ENCODE measurements at regions not wholly inside any gene's neighbourhood (a gene's known extent, or its start where the extent isn't known, plus 50 kb on each side); places are given as distances from the start of the nearest gene placed in this dataset.
A peak's percentile ranks its signal among the peaks of the same experiment; 100 is the strongest.
"Not testable (repeated sequence)": the region's sequence is repeated elsewhere in the genome, so short reads cannot be mapped to it uniquely, and the experiment has no call there.

- DNase-seq (ENCODE audit: low read depth in 2 of 3, low spot score in 1 of 3): no peak
Measured at GRCh38 chr10:43843321-43844101, 194.8 kb upstream of the ZNF32 start.

GRCh38 chr10:43842496-43842895 lies 193.8 kb upstream of the ZNF32 start:
- DNase-seq (ENCODE audit: low read depth in 2 of 3, low spot score in 1 of 3): no peak

GRCh38 chr10:43842072-43842471 lies 193.4 kb upstream of the ZNF32 start:
- DNase-seq (ENCODE audit: low read depth in 2 of 3, low spot score in 1 of 3): no peak

DNA sequence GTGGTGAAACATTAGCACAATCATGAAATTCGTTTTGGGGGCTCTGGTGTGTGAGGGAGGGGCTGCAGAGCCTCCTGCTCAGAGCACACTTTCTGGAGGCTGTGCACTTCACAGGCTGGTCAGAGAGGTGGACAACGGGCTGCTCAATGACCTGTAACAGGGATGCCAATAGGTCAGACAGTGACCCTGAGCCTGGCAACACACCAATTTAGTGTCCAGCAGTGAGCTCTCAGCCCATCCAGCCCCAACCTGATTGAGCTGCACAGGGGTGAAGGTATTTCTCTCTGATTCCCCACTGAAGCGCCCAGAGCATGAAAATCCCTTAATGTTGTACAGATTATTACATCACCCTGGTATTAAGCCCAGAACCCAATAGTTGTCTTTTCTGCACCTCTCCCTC lies 191.3 kb upstream of the ZNF32 start:
- DNase-seq (ENCODE audit: low read depth in 2 of 3, low spot score in 1 of 3): no peak

- DNase-seq (ENCODE audit: low read depth in 2 of 3, low spot score in 1 of 3): not testable (repeated sequence)
Measured at GRCh38 chr10:43834751-43835150, 186.1 kb upstream of the ZNF32 start.

- DNase-seq (ENCODE audit: low read depth in 2 of 3, low spot score in 1 of 3): no peak
Measured at GRCh38 chr10:43827853-43828252, 179.2 kb upstream of the ZNF32 start.

GRCh38 chr10:43825984-43826383 lies 177.3 kb upstream of the ZNF32 start:
- DNase-seq (ENCODE audit: low read depth in 2 of 3, low spot score in 1 of 3): no peak

- no peak for DNase-seq (ENCODE audit: low read depth in 2 of 3, low spot score in 1 of 3)
Measured at GRCh38 chr10:43825421-43825820, 176.7 kb upstream of the ZNF32 start.

DNA sequence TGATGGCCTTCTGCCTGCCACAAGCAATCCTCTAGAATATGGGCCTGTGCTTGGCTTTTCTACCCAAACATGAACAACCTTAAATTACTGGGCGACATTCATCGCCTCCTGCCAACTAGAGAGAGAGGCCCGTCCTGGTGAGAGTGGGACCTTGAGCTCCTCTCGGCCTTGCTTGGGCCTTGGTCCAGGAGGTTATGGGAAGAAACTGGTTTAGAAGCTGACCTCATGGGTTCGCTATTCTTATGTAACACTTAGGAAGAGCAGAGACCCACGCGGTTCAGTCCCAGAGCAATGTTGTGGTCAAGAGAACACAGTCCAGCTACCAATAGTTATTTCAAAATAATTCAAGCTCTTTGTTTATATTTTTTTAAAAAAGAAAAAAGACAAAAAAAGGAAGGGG lies 176.3 kb upstream of the ZNF32 start:
- no peak for DNase-seq (ENCODE audit: low read depth in 2 of 3, low spot score in 1 of 3)

- no peak for DNase-seq (ENCODE audit: low read depth in 2 of 3, low spot score in 1 of 3)
Measured at GRCh38 chr10:43822631-43823580, 174.2 kb upstream of the ZNF32 start.

DNA sequence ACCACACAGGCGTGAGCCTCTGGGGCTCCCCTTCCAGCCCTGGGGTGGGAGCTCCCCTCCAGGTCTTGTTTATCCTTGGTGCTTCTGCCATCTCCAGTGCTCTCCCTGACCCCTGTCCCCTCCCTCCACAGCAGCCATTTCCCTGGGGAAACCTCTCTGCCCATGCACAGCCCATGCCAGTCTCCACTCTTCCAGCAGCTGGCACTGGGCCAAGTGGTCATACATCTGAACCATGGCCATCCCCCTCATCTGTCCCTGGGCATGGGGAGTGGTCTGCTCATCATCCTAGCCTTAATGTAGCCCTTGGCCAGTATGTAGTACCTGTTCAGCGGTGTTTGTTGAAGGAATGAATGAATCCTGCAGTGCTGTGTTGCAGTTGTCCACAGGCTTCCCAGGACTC lies 172.4 kb upstream of the ZNF32 start:
- no peak for DNase-seq (ENCODE audit: low read depth in 2 of 3, low spot score in 1 of 3)

GRCh38 chr10:43820663-43821062 lies 172.0 kb upstream of the ZNF32 start:
- DNase-seq (ENCODE audit: low read depth in 2 of 3, low spot score in 1 of 3): no peak

DNA sequence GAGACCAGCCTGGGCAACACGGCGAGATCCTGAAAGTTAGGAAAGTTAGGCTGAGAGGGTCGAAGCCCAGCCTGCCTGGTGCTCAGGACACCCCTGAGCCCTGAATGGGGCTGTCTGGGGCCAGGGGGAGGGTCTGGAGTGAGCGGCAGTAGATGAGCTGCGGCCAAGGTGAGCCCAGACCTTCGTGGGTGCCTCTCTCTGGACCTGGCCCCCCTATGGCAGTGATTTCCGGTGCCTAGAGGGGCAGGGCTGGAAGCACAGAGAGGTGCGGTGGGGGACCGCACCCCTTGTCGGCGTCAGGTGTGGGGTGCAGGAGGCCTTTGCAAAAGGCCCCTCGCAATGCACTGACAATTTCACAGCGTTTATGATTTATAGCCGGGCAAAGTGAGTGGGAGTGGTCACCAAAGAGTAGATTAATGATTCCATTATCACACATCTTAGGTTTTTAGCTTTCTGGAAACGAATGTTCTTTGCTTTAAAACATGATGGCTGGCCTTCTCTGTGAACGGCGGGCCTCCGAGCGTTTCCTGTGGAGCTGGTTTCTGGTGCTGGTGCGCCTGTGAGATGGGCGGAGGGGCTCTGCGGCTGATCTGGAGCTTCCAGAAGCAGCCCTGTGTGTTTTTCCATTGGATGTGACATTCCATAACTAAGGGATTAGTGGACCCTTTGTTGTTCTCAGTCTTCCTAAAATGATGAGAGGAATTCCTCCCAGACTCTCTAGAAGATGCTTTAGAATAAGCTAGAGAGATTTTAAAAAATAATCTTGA lies 171.0 kb upstream of the ZNF32 start:
- no peak for DNase-seq (ENCODE audit: low read depth in 2 of 3, low spot score in 1 of 3)

DNA sequence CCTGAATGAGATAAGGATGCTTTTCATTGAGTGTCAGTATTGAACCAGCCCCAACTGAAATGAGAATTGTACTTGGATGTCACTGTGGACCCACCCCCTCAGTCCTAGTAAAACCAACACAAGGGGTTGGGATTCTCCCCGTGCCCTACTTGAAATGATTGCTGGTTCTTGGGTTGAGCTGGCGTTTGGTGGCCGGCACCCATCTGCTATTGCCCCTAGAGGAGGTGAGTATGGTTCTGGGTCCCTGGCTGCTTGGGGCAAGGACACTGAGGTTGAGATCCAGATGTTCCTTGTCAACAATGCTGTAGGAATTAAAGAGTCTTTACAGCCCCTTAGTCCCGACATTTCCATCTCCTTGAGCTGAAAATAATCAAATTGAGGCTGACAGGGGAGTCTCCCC lies 170.0 kb upstream of the ZNF32 start:
- DNase-seq (ENCODE audit: low read depth in 2 of 3, low spot score in 1 of 3): no peak

GRCh38 chr10:43817368-43817767 lies 168.7 kb upstream of the ZNF32 start:
- no peak for DNase-seq (ENCODE audit: low read depth in 2 of 3, low spot score in 1 of 3)

DNA sequence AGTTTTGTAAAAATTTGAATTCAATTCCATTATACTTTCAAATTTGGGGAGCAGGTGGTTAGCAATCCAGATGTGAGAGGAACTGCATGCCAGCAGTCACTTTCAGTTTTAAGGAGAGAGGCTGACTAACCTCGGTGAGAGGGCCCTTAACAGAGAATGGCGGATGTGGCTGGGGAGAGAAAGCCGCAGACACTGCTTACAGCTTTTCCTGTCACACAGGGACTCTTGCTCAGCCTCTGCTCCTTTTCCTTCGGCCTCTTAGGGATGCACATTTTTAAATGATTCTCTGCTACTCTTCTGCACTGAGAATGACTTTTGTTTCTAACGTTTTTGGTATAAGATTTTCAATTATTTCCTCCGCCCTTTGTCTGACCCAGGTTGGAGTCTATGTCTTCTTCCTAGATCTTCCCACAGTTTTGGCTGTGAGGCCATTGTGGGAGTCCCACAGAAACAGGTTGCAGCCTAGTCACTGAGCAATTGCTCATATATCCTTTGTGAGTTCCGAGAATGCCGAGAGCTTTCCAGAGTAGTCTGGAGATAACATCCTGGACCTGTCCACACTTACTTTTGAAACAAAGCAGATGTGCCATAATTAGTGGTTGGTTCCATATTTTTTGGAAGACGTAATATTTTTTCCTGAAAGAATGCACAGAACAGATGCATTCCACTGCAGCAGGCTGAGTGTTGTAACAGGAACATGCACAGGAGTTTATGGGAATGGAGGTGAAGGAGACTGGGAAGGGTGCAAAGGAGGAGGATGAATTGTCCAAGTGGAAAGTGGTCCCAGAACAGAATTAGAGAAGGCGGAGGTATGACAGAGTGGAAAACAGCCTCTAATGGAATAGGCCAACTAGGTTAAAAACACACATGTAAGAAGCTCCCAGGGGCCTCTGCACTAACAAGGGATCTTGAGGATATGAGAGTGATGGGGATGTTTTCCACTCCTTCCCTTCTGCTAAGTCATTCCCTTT lies 168.0 kb upstream of the ZNF32 start:
- DNase-seq (ENCODE audit: low read depth in 2 of 3, low spot score in 1 of 3): peak; percentile 57 to 73 (median 59)

- DNase-seq (ENCODE audit: low read depth in 2 of 3, low spot score in 1 of 3): no peak
Measured at GRCh38 chr10:43815181-43815885, 166.7 kb upstream of the ZNF32 start.

DNA sequence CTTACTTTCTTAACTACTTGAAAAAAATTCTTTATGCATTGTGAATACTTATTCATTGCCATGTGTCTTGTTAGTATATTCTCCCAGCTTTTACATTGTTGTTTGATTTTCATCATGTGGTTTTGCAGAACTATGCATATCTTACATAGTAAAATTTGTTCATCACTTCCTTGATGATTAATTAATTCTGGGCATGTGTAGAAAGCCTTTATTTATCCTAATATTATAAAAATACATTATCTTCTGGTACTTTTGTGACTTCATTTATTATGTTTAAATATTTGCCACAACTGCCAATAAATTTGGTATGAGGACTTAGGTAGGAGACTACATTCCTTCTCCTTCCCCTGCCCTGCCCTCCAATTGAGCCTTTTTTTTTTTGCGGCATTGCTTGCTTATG lies 166.0 kb upstream of the ZNF32 start:
- no peak for DNase-seq (ENCODE audit: low read depth in 2 of 3, low spot score in 1 of 3)

- DNase-seq (ENCODE audit: low read depth in 2 of 3, low spot score in 1 of 3): no peak
Measured at GRCh38 chr10:43811871-43812270, 163.2 kb upstream of the ZNF32 start.

Measured in stimulated activated CD4-positive, alpha-beta T cell treated with anti-CD3 and anti-CD28 coated beads, Interleukin-12 subunit alpha, Interleukin-12 subunit beta, amount 100 ng/mL, for 48 hours (primary cell).